ENCODE measurements at regions not wholly inside any gene's neighbourhood (a gene's known extent, or its start where the extent isn't known, plus 50 kb on each side); places are given as distances from the start of the nearest gene placed in this dataset.

DNA sequence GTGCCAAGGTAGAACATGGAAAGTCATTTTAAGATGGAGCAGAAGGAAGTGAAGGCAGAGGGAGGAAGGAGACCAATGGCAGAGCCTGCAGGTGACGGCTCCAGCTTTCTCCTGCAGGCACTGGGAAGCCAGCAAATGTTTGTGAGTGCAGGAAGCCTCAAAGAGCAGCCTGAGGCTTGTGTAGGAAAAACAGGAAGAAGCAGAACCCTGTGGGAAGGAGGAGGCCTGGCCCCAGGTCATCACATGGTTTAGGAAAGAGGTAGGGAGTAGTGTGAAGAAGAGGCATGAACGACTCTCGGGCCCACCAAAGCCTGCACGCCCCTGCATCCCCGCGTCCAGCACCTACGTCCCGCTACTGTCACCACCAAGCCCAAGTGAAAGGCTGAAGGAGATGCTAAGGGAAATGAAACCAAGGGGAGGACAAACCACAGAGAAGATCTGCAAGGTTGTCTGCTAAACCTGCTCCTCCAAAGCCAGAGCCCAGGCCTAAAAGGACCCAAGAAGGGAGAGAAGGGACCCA lies 151.5 kb downstream of the CHST1 start:
- CTCF ChIA-PET = interaction anchor here (1.2 kb wide), 1 partner anchor 16 kb away, joined by 3 read pairs; no protein-coding TSS in a partner anchor
- POLR2A ChIA-PET = no interaction called here
- FAIRE-seq (no peak), ATAC-seq (no peak), DNase-seq (ENCODE audit: low read depth in 1 of 2, low spot score in 1 of 2) (no peak)
- 59% methylated on average over 8 of the region's 8 CpGs for WGBS (ENCODE audit: missing lambda C conversion rate)
- no peak overlapping the region for H3K4me3 ChIP-seq
- H3K27ac ChIP-seq = no peak overlapping the region
- no peak overlapping the region for H3K4me2 ChIP-seq
- TF ChIP-seq, protein P1, sequence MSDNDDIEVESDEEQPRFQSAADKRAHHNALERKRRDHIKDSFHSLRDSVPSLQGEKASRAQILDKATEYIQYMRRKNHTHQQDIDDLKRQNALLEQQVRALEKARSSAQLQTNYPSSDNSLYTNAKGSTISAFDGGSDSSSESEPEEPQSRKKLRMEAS (IDR thresholded peaks at IDR 0.05) = no peak
- TF ChIP-seq, protein P2, sequence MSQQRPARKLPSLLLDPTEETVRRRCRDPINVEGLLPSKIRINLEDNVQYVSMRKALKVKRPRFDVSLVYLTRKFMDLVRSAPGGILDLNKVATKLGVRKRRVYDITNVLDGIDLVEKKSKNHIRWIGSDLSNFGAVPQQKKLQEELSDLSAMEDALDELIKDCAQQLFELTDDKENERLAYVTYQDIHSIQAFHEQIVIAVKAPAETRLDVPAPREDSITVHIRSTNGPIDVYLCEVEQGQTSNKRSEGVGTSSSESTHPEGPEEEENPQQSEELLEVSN (IDR thresholded peaks at IDR 0.05; ENCODE audit: borderline replicate concordance, low read depth) = no peak
- no peaks in the 10 kb centered on the region for H3K4me1 ChIP-seq
- no peaks in the 10 kb centered on the region for H3K9me3 ChIP-seq

GRCh38 chr11:45512471-45513148 lies 152.8 kb downstream of the CHST1 start:
- no peak for FAIRE-seq
- CTCF ChIA-PET = no interaction called here

GRCh38 chr11:45511566-45511965 lies 153.9 kb downstream of the CHST1 start:
- ATAC-seq = no peak
- Histone ChIP-seq H3K4me3 (no peak overlapping the region), H3K4me1 (no peaks in the 10 kb centered on the region), H3K27ac (no peak overlapping the region), H3K4me2 (no peak overlapping the region), H3K9me3 (no peaks in the 10 kb centered on the region)
- CTCF ChIA-PET = no interaction called here
- no peak for FAIRE-seq
- 30% methylated on average over 8 of the region's 9 CpGs for WGBS (ENCODE audit: missing lambda C conversion rate)
- POLR2A ChIA-PET = no interaction called here
- no peak for DNase-seq (ENCODE audit: low read depth in 1 of 2, low spot score in 1 of 2)
- no peak for TF ChIP-seq RCOR1 (IDR thresholded peaks at IDR 0.05; ENCODE audit: low read depth, low read length)
- TF ChIP-seq FOSB (CRISPR knock-in tag; IDR thresholded peaks at IDR 0.05) = no peak
- TF ChIP-seq EP300 (IDR thresholded peaks at IDR 0.05) = no peak
- TF ChIP-seq RFX5 (IDR thresholded peaks at IDR 0.05) = no peak
- TF ChIP-seq CBX2 (IDR thresholded peaks at IDR 0.05; ENCODE audit: borderline replicate concordance, low read depth) = no peak
- TF ChIP-seq, protein P3, sequence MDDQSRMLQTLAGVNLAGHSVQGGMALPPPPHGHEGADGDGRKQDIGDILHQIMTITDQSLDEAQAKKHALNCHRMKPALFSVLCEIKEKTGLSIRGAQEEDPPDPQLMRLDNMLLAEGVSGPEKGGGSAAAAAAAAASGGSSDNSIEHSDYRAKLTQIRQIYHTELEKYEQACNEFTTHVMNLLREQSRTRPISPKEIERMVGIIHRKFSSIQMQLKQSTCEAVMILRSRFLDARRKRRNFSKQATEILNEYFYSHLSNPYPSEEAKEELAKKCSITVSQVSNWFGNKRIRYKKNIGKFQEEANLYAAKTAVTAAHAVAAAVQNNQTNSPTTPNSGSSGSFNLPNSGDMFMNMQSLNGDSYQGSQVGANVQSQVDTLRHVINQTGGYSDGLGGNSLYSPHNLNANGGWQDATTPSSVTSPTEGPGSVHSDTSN (IDR thresholded peaks at IDR 0.05) = no peak
- TF ChIP-seq FOXS1 (CRISPR knock-in tag; IDR thresholded peaks at IDR 0.05) = no peak
- no peak for TF ChIP-seq RNF2 (IDR thresholded peaks at IDR 0.05; ENCODE audit: borderline replicate concordance, low read depth)
- TF ChIP-seq PHF8 (IDR thresholded peaks at IDR 0.05; ENCODE audit: borderline replicate concordance, low read depth) = no peak
- TF ChIP-seq NPAS2 (CRISPR knock-in tag; IDR thresholded peaks at IDR 0.05; ENCODE audit: borderline replicate concordance) = no peak
- no peak for TF ChIP-seq EHF (CRISPR knock-in tag; IDR thresholded peaks at IDR 0.05)
- no peak for TF ChIP-seq POLR2AphosphoS2 (conservative IDR thresholded peaks at IDR 0.05; ENCODE audit: low read length)
- TF ChIP-seq GATA3 (IDR thresholded peaks at IDR 0.05; ENCODE audit: borderline replicate concordance) = no peak
- no peak for TF ChIP-seq RARB (CRISPR knock-in tag; IDR thresholded peaks at IDR 0.05)
- TF ChIP-seq, protein P4, sequence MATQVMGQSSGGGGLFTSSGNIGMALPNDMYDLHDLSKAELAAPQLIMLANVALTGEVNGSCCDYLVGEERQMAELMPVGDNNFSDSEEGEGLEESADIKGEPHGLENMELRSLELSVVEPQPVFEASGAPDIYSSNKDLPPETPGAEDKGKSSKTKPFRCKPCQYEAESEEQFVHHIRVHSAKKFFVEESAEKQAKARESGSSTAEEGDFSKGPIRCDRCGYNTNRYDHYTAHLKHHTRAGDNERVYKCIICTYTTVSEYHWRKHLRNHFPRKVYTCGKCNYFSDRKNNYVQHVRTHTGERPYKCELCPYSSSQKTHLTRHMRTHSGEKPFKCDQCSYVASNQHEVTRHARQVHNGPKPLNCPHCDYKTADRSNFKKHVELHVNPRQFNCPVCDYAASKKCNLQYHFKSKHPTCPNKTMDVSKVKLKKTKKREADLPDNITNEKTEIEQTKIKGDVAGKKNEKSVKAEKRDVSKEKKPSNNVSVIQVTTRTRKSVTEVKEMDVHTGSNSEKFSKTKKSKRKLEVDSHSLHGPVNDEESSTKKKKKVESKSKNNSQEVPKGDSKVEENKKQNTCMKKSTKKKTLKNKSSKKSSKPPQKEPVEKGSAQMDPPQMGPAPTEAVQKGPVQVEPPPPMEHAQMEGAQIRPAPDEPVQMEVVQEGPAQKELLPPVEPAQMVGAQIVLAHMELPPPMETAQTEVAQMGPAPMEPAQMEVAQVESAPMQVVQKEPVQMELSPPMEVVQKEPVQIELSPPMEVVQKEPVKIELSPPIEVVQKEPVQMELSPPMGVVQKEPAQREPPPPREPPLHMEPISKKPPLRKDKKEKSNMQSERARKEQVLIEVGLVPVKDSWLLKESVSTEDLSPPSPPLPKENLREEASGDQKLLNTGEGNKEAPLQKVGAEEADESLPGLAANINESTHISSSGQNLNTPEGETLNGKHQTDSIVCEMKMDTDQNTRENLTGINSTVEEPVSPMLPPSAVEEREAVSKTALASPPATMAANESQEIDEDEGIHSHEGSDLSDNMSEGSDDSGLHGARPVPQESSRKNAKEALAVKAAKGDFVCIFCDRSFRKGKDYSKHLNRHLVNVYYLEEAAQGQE (IDR thresholded peaks at IDR 0.05) = no peak

More at GRCh38 chr11:45512471-45513148, 152.8 kb downstream of the CHST1 start:
- no peak overlapping the region for H3K4me3 ChIP-seq
- POLR2A ChIA-PET = no interaction called here
- WGBS (ENCODE audit: missing lambda C conversion rate) = 17% methylated on average over 3 of the region's 3 CpGs
- DNase-seq (ENCODE audit: low read depth in 1 of 2, low spot score in 1 of 2) (no peak), ATAC-seq (no peak)
- H3K27ac ChIP-seq = no peak overlapping the region
- H3K9me3 ChIP-seq = no peaks in the 10 kb centered on the region
- no peak overlapping the region for H3K4me2 ChIP-seq
- TF ChIP-seq EHMT2 (IDR thresholded peaks at IDR 0.05; ENCODE audit: low read depth) (no peak), NFE2L2 (conservative IDR thresholded peaks at IDR 0.05; ENCODE audit: low read length) (no peak), CHD4 (IDR thresholded peaks at IDR 0.05; ENCODE audit: borderline replicate concordance) (no peak), TP53 (CRISPR knock-in tag; IDR thresholded peaks at IDR 0.05) (no peak), BHLHE40 (IDR thresholded peaks at IDR 0.05; ENCODE audit: low read depth, low read length) (no peak), TFCP2L1 (CRISPR knock-in tag; IDR thresholded peaks at IDR 0.05) (no peak), BCL3 (IDR thresholded peaks at IDR 0.05) (no peak), RFX5 (IDR thresholded peaks at IDR 0.05) (no peak), HOXA7 (CRISPR knock-in tag; IDR thresholded peaks at IDR 0.05) (no peak), RARB (CRISPR knock-in tag; IDR thresholded peaks at IDR 0.05) (no peak), POLR2A (IDR thresholded peaks at IDR 0.05; ENCODE audit: low read length) (no peak), KDM1A (IDR thresholded peaks at IDR 0.05; ENCODE audit: low read depth) (no peak), HDAC2 (IDR thresholded peaks at IDR 0.05) (no peak), PHF8 (IDR thresholded peaks at IDR 0.05; ENCODE audit: borderline replicate concordance, low read depth) (no peak), NPAS2 (CRISPR knock-in tag; IDR thresholded peaks at IDR 0.05; ENCODE audit: borderline replicate concordance) (no peak), MYC (IDR thresholded peaks at IDR 0.05; ENCODE audit: borderline replicate concordance, low read length) (no peak), ZFP36 (IDR thresholded peaks at IDR 0.05; ENCODE audit: borderline replicate concordance, partially characterized antibody) (no peak)
- TF ChIP-seq, protein P1 (IDR thresholded peaks at IDR 0.05) = no peak
- TF ChIP-seq, protein P5, sequence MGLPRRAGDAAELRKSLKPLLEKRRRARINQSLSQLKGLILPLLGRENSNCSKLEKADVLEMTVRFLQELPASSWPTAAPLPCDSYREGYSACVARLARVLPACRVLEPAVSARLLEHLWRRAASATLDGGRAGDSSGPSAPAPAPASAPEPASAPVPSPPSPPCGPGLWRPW (IDR thresholded peaks at IDR 0.05) = no peak
- no peaks in the 10 kb centered on the region for H3K4me1 ChIP-seq
